ENCODE measurements at regions not wholly inside any gene's neighbourhood (a gene's known extent, or its start where the extent isn't known, plus 50 kb on each side); places are given as distances from the start of the nearest gene placed in this dataset.

GRCh38 chr10:88111294-88111693 lies 247.9 kb downstream of the PTEN start:
- TF ChIP-seq CTCF (conservative IDR thresholded peaks at IDR 0.05 in 1 of 2, IDR thresholded peaks at IDR 0.05 in 1 of 2; ENCODE audit: low read depth in 1 of 2, low read length in 2 of 2): no peak
- no peak for TF ChIP-seq EZH2 (IDR thresholded peaks at IDR 0.05; ENCODE audit: low read length, missing control alignments)
